ENCODE measurements at regions not wholly inside any gene's neighbourhood (a gene's known extent, or its start where the extent isn't known, plus 50 kb on each side); places are given as distances from the start of the nearest gene placed in this dataset.
A peak's percentile ranks its signal among the peaks of the same experiment; 100 is the strongest.

GRCh38 chr5:61631438-61631941 lies 299.4 kb downstream of the ZSWIM6 start:
- DNase-seq (ENCODE audit: low read depth, low spot score), result no peak
- no peaks in the 10 kb centered on the region for H3K9me3 ChIP-seq (ENCODE audit: insufficient read depth, low read length)
- H3K36me3 ChIP-seq (ENCODE audit: insufficient read depth, insufficient read length, low read length), result no peaks in the 10 kb centered on the region
- no peak overlapping the region for H3K9ac ChIP-seq (ENCODE audit: insufficient read length, low read depth)
- no peaks in the 10 kb centered on the region for H3K4me1 ChIP-seq (ENCODE audit: insufficient read depth, insufficient read length)
- no peaks in the 10 kb centered on the region for H3K27me3 ChIP-seq (ENCODE audit: insufficient read depth, insufficient read length)
- TF ChIP-seq YY1 (IDR thresholded peaks at IDR 0.05; ENCODE audit: insufficient read depth, insufficient read length), result no peak
- no peak for TF ChIP-seq SUZ12 (IDR thresholded peaks at IDR 0.05; ENCODE audit: extremely low read depth, insufficient read depth, insufficient read length)
- TF ChIP-seq ZNF274 (IDR thresholded peaks at IDR 0.05; ENCODE audit: low read depth, low read length), result no peak
- H3K4me3 ChIP-seq (ENCODE audit: insufficient read length, low read depth), result no peak overlapping the region

- TF ChIP-seq YY1 (IDR thresholded peaks at IDR 0.05; ENCODE audit: insufficient read depth, insufficient read length) (no peak), ZNF274 (IDR thresholded peaks at IDR 0.05; ENCODE audit: low read depth, low read length) (no peak), SUZ12 (IDR thresholded peaks at IDR 0.05; ENCODE audit: extremely low read depth, insufficient read depth, insufficient read length) (no peak)
- no peak overlapping the region for H3K9ac ChIP-seq (ENCODE audit: insufficient read length, low read depth)
- DNase-seq (ENCODE audit: low read depth, low spot score), result no peak
- no peak overlapping the region for H3K4me3 ChIP-seq (ENCODE audit: insufficient read length, low read depth)
- no peaks in the 10 kb centered on the region for H3K36me3 ChIP-seq (ENCODE audit: insufficient read depth, insufficient read length, low read length)
- no peaks in the 10 kb centered on the region for H3K27me3 ChIP-seq (ENCODE audit: insufficient read depth, insufficient read length)
- no peaks in the 10 kb centered on the region for H3K4me1 ChIP-seq (ENCODE audit: insufficient read depth, insufficient read length)
- no peaks in the 10 kb centered on the region for H3K9me3 ChIP-seq (ENCODE audit: insufficient read depth, low read length)
Observed at GRCh38 chr5:61632064-61632463, 300.0 kb downstream of the ZSWIM6 start.

GRCh38 chr5:61635271-61635670 lies 303.2 kb downstream of the ZSWIM6 start:
- H3K4me3 ChIP-seq (ENCODE audit: insufficient read length, low read depth), result no peak overlapping the region
- TF ChIP-seq ZNF274 (IDR thresholded peaks at IDR 0.05; ENCODE audit: low read depth, low read length), result no peak
- TF ChIP-seq YY1 (IDR thresholded peaks at IDR 0.05; ENCODE audit: insufficient read depth, insufficient read length), result no peak
- no peak for TF ChIP-seq SUZ12 (IDR thresholded peaks at IDR 0.05; ENCODE audit: extremely low read depth, insufficient read depth, insufficient read length)
- H3K27me3 ChIP-seq (ENCODE audit: insufficient read depth, insufficient read length), result no peaks in the 10 kb centered on the region
- no peak for DNase-seq (ENCODE audit: low read depth, low spot score)
- H3K9me3 ChIP-seq (ENCODE audit: insufficient read depth, low read length), result no peaks in the 10 kb centered on the region
- no peaks in the 10 kb centered on the region for H3K36me3 ChIP-seq (ENCODE audit: insufficient read depth, insufficient read length, low read length)
- H3K9ac ChIP-seq (ENCODE audit: insufficient read length, low read depth), result no peak overlapping the region
- peaks cover 3% of the 10 kb centered on the region for H3K4me1 ChIP-seq (ENCODE audit: insufficient read depth, insufficient read length)

- no peaks in the 10 kb centered on the region for H3K9me3 ChIP-seq (ENCODE audit: insufficient read depth, low read length)
- DNase-seq (ENCODE audit: low read depth, low spot score), result peak; percentile 43
- TF ChIP-seq SUZ12 (IDR thresholded peaks at IDR 0.05; ENCODE audit: extremely low read depth, insufficient read depth, insufficient read length) (no peak), ZNF274 (IDR thresholded peaks at IDR 0.05; ENCODE audit: low read depth, low read length) (no peak), YY1 (IDR thresholded peaks at IDR 0.05; ENCODE audit: insufficient read depth, insufficient read length) (no peak)
Observed at GRCh38 chr5:61637566-61637965, 305.5 kb downstream of the ZSWIM6 start.

GRCh38 chr5:61638476-61638875 lies 306.4 kb downstream of the ZSWIM6 start:
- no peak for TF ChIP-seq YY1 (IDR thresholded peaks at IDR 0.05; ENCODE audit: insufficient read depth, insufficient read length)
- TF ChIP-seq ZNF274 (IDR thresholded peaks at IDR 0.05; ENCODE audit: low read depth, low read length), result no peak
- no peak for TF ChIP-seq SUZ12 (IDR thresholded peaks at IDR 0.05; ENCODE audit: extremely low read depth, insufficient read depth, insufficient read length)
- Histone ChIP-seq H3K4me3 (ENCODE audit: insufficient read length, low read depth) (no peak overlapping the region), H3K9ac (ENCODE audit: insufficient read length, low read depth) (no peak overlapping the region), H3K9me3 (ENCODE audit: insufficient read depth, low read length) (no peaks in the 10 kb centered on the region), H3K27me3 (ENCODE audit: insufficient read depth, insufficient read length) (no peaks in the 10 kb centered on the region), H3K4me1 (ENCODE audit: insufficient read depth, insufficient read length) (peaks cover 3% of the 10 kb centered on the region), H3K36me3 (ENCODE audit: insufficient read depth, insufficient read length, low read length) (no peaks in the 10 kb centered on the region)
- DNase-seq (ENCODE audit: low read depth, low spot score), result no peak

More at GRCh38 chr5:61637566-61637965, 305.5 kb downstream of the ZSWIM6 start:
- peaks cover 3% of the 10 kb centered on the region for H3K4me1 ChIP-seq (ENCODE audit: insufficient read depth, insufficient read length)
- no peaks in the 10 kb centered on the region for H3K36me3 ChIP-seq (ENCODE audit: insufficient read depth, insufficient read length, low read length)
- no peaks in the 10 kb centered on the region for H3K27me3 ChIP-seq (ENCODE audit: insufficient read depth, insufficient read length)
- no peak overlapping the region for H3K4me3 ChIP-seq (ENCODE audit: insufficient read length, low read depth)
- no peak overlapping the region for H3K9ac ChIP-seq (ENCODE audit: insufficient read length, low read depth)

GRCh38 chr5:61640179-61641021 lies 308.3 kb downstream of the ZSWIM6 start:
- no peaks in the 10 kb centered on the region for H3K9me3 ChIP-seq (ENCODE audit: insufficient read depth, low read length)
- no peaks in the 10 kb centered on the region for H3K27me3 ChIP-seq (ENCODE audit: insufficient read depth, insufficient read length)
- no peaks in the 10 kb centered on the region for H3K36me3 ChIP-seq (ENCODE audit: insufficient read depth, insufficient read length, low read length)
- TF ChIP-seq YY1 (IDR thresholded peaks at IDR 0.05; ENCODE audit: insufficient read depth, insufficient read length) (no peak), SUZ12 (IDR thresholded peaks at IDR 0.05; ENCODE audit: extremely low read depth, insufficient read depth, insufficient read length) (no peak), ZNF274 (IDR thresholded peaks at IDR 0.05; ENCODE audit: low read depth, low read length) (no peak)
- H3K9ac ChIP-seq (ENCODE audit: insufficient read length, low read depth), result no peak overlapping the region
- H3K4me3 ChIP-seq (ENCODE audit: insufficient read length, low read depth), result no peak overlapping the region
- peaks cover 3% of the 10 kb centered on the region for H3K4me1 ChIP-seq (ENCODE audit: insufficient read depth, insufficient read length)
- DNase-seq (ENCODE audit: low read depth, low spot score), result no peak

- no peak overlapping the region for H3K9ac ChIP-seq (ENCODE audit: insufficient read length, low read depth)
- no peak for DNase-seq (ENCODE audit: low read depth, low spot score)
- TF ChIP-seq ZNF274 (IDR thresholded peaks at IDR 0.05; ENCODE audit: low read depth, low read length) (no peak), SUZ12 (IDR thresholded peaks at IDR 0.05; ENCODE audit: extremely low read depth, insufficient read depth, insufficient read length) (no peak), YY1 (IDR thresholded peaks at IDR 0.05; ENCODE audit: insufficient read depth, insufficient read length) (no peak)
- no peak overlapping the region for H3K4me3 ChIP-seq (ENCODE audit: insufficient read length, low read depth)
- no peaks in the 10 kb centered on the region for H3K9me3 ChIP-seq (ENCODE audit: insufficient read depth, low read length)
- no peaks in the 10 kb centered on the region for H3K36me3 ChIP-seq (ENCODE audit: insufficient read depth, insufficient read length, low read length)
- H3K4me1 ChIP-seq (ENCODE audit: insufficient read depth, insufficient read length), result peaks cover 3% of the 10 kb centered on the region
- H3K27me3 ChIP-seq (ENCODE audit: insufficient read depth, insufficient read length), result no peaks in the 10 kb centered on the region
Observed at GRCh38 chr5:61641748-61642565, 309.9 kb downstream of the ZSWIM6 start.

Measured in NT2/D1 (cell line).